GF-D8 (cell line): ENCODE measurements at regions not wholly inside any gene's neighbourhood (a gene's known extent, or its start where the extent isn't known, plus 50 kb on each side); places are given as distances from the start of the nearest gene placed in this dataset.

Experiments used
- DNase-seq: peaks from one replicate; lab custom pipeline; 2025; lab: John Stamatoyannopoulos, UW

DNA sequence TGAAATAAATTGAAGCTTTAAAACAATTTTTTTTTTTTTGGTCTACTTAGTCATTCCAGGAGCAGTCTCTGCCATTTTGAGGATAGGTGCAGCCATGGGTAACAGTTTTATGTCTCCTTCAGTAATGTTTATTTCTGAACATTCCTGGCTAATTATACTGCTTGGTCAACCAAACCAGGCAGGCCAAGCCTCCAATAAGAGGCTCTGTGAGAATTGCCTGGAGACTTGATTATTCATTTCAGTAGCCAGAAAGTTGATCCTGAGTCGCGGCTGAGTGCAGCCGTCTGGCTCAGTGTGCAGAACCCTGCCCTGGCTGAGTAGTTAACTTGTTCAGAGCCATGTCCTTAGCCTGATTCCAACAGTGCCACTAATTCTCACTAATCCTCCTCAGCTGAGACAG lies 364.0 kb upstream of the FAT3 start:
- DNase-seq = no peak

DNA sequence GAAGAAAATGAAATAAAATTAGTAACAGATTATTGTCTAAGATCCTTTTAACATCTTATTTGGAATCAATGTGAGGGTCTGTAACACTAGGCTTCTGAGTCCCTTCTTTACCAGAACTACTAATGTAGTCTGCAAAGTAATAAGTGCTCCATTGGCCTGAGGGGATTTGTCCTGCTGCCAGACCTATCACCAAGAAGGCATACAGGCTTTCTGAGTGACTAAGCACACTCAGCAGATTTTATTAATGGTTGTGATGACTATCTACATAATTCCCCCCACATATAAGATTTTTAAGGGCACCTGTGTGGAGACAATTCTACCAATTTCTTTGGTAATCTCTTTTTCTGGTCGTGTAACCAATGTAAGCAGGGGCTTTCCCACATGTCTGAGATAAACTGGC lies 365.0 kb upstream of the FAT3 start:
- no peak for DNase-seq

DNA sequence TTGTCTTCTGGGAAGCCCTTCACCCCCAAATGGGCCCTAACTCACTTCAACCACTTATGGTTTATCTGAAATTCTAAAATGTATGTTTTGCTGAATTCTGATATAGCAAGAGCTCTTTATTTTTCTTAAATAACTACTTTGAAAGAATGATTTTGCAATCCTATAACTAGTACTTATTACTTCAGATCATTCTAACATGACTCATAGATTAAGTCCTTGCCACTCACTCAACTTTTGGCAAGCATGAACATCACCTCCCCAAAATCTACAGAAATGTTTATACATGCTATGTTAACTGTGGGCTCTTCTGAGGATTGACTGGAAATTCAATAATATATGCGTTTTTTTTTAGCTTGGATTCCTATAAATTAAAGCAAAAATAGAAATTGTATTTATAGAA lies 367.4 kb upstream of the FAT3 start:
- DNase-seq = no peak

DNA sequence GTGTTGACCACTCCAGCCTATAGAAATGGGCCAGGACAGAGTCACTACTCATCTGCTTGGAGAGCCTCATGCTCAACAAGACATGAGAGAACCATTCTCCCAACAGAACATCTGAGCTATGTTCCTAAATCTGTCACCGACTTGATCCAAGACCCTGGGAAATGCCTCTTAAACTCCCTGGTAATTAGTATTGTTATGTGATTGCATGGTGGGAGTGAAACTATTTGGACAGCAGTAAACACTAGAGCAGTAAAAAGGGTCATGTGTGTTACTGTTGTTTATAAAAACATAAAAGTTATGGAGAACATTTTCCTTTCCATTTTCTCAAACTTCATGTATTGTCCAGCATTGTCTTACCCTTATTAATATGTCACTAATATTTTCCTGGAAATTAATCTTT lies 369.8 kb upstream of the FAT3 start:
- no peak for DNase-seq

DNA sequence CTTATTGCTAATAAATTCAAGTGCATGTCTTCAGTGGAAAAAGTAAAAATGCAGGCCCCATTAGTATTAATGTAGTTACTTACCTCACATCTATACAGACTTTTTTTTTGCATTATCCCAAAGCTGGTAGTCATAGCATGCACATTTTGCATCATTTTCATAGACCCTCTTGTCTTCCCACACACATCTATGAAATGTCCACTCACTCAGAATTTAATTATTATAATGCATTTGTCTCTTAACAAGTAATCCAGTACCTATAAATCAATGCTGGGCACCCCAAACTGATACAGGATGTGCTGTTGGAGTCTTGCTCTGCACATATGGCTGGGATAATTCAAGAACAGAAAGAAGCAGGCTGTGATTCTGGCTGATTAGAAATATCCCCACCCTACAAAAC lies 370.4 kb upstream of the FAT3 start:
- no peak for DNase-seq

DNA sequence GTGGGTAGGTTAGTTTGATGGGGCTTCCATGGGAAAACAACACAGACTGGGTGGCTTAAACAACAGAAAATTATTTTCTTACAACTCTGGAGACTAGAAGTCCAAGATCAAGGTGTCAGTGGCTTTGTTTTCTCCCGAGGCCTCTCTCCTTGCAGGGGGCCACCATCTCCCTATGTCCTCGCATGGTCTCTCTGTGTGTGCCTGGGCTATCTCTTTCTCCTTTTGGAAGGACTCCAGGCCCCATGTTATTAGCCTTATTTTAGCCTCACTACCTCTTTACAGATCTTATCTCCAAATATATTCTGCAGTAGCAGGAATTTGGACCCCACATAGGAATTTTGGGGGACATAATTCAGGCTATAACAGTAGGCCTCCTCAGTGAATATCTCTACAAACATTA lies 372.7 kb upstream of the FAT3 start:
- DNase-seq = no peak

DNA sequence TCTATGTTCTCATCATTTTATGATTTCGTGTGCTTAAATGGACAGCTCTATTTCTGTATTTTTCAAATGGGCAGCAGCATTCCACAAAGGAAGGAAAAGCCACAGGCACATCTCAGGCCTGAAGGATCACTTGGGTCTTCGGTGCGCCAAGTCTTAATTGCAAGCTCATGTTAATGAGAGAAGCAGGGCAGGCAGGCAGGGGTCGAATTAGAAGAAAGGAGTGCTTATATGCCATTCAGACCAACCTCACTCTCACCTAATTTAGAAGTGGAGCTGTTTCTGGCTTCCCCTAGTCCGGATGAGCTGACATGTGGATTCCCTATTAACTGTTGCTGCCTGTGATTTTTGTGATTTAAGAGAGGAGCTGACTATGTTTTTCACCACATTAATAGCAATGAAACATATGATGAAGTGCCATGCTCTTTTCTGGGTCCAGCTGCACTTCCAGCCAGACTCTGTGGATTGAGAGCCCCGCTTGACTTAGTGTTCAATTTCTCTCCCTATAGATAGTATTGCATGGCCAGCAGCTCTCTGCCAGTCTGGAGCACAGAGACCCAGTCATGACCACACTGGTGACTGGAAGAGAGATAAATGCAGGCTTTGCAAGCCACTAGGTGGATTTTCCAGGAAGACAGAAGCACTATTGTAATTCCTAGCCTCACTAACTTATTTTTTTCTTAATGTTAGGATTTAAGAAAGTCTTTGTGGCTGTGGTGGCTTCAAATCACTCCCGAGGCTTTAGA lies 373.9 kb upstream of the FAT3 start:
- DNase-seq = peak; percentile 2

DNA sequence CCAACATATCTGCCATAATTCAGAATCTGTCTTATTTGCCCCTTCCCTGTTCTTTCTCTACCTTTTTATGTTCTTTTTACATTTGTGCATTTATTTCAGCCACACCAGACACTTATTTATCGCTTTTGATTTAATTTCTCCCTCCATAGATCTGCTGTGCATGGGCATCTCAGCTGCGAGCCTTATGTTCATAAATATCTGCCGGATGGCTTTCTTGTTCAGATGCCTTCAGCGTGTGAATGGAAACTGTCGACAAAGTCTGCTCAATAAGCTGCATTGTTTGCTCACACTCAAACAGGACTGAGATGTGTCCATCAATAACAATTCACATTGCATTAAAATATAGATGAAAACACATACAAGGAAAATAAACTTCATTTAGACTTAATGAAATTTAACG lies 374.6 kb upstream of the FAT3 start:
- no peak for DNase-seq

DNA sequence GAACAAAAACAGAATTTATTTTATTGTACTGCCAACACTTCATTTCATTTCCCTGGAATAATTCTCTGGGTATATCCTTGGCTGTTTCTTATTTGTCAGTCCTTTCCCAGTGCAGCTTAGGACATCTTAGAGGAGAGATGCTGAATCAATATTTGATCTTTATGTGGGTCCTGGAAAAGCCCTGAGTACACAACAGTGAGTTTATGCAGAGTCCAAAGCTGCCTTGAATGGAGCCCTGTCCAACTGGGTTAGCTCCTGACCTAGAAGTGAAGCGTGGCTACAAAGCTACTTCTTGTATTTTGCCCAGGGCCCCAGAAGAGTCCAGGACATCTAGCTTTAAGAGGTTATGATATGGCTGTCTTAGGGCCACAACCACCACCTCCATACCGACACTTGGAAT lies 378.0 kb upstream of the FAT3 start:
- no peak for DNase-seq

DNA sequence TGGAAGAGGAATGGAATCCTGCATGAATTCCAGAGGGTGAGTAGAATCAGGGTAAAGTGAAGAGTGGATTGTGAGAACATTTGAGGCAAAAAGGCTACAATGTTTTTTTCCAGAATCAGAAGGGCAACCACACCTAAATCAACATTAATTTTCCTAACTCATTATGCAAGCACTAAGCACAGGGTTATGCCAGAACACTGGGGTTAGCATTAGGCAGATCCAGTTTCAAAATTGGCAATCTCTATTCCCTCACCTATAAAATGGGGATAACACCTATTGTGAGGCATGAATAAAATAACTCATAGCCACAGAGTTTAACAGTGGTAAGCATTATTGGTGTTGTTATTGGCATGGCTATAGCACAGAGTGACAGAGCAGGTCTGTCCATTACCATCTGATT lies 378.6 kb upstream of the FAT3 start:
- DNase-seq = no peak

DNA sequence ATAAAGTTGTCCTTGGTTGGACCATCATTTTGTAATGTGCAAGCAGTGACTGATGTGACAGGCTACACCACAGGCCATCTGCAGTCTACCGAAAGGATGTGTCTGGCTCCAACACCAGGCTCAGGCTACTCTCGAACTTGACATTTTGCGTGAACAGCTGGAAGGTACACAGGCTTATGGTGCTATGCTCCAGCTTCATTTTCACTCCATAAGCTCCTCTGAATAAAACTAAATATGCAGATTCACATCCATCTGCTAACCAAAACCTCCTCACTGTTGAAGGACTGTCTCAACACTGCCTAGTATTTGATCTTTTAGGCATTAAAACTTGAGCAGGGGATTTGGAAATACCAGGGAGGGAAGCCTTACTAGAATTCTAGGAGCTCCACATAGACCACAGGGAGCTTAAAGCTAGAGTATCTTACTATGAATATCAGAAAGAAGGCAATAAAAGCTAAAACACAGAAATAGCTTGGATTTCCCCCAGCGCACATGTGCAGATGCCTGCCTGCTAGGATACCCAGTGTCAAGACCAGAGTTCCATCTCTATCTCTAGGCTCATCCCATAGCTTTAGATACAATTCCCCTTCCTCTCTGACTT lies 383.9 kb upstream of the FAT3 start:
- no peak for DNase-seq

DNA sequence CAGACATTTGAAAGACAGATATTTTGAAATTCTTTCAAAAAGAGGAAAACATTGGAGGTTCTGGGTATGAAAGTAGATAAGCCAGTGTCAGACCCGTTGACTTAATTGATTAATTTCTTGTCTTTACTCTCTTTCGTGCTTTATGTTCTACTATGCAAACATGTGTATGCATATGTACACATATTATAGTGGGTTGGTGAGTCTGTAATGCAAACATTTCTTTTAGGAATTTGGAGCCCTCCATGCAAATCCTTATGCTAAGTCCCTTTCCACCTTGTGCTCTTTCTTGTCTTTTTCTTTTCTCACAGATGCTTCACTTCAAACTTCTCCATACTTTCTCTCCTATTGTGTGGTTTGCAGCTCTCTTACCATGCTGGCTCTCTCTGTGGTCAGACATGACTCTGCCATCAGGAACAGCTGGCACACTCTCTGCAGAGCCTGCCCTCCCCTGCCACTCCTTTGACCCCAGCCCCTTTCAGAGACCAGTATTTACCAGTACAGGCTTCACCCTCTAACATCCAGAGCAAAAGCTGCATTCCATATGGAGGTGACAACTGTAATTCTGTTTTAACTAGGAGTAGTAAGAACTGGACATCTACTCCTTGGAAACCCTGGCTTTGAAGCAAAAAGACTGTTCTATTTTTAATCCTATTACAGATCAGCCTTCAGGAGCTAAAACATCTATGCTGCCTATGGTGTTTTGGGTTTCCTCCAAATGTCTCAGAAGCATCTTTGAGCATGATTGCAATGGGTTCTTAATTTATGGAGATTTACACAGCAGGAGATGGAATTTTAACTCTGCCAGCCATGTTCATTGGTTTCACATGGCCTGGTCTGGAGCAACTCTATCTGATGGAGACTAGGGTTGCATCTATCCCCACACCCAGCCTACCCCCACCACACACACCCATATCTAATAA lies 386.9 kb upstream of the FAT3 start:
- no peak for DNase-seq

DNA sequence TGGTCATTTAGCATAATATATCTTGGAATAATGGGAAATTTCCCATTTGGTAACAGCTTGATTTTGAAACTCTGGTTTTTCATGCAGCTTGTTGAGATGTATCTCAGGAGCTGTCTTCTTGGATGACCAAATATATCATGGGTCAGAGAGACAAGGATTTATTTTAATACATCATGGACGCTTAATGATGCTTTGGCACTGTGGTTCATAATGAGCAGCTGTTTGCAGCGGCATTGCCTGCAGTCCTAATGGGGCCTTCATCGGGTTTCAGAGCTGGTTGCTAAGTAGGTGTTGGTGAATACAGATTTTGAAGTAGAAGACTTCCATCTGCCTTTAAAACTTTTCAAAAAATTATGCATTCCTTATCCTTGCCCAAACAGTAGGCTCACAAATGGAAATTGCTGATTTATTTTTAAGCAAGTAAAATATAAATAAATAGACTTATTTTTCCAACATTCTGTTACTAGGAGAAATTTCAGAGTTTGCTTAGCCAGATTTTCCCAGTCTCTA lies 389.5 kb upstream of the FAT3 start:
- no peak for DNase-seq

DNA sequence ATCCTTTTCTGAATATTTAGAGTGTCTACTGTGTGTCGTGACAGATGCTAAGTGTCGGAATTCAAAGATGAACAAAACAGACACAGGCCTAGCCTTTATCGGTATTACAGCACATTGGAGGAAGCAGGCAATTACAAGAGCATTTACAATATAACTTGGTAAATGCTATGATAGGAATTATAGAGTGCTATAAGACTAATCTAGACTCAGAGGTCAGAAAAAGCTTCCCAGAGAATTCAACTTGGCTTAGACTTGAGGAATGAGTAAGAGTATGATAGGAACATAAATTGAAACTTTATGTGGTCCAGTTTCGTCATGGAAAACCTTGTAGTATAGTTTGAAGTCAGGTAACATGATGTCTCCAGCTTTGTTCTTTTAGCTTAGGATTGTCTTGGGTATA lies 395.7 kb upstream of the FAT3 start:
- no peak for DNase-seq

DNA sequence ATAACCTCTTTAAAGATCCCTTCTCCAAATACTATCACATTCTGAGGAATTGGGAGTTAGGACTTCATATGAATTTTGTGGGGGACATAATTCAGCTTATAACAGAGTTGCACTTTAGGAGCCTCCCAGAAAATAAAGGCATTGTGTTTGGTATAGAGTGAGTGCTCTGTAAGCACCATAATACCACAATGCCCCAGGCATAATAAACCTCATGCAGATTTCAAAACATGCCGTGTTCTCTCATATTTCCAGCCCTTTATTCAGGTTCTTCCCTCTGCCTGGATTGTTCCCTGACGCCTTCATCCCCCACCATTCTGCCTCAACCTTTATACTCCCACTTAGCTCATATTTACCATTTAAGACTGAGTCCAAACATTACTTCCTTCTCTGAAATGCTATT lies 398.8 kb upstream of the FAT3 start:
- DNase-seq = no peak

DNA sequence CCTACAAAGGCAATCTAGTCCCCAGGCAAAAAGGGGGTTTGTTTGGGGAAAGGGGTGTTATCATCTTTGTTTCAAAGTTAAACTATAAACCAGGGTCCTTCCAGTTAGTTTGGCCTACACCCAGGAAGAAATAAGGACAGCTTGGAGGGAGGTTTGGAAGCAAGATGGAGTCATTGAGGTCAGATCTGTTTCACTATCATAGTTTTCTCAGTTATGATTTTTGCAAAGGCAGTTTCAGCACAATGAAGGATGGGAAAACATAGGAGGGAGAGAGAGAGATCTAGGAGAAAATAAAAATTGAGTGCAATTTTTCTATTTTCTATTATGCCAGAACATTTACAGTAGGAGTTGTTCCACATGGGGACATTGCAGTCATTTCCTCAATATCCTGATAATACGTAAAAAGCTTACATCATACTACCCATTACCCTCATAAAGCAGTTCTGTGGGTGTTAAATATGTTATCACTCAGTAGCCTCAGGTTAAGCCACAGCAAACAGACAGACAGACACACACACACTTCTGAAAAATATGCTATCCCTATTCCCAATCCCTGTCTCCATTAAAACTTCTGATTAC lies 401.3 kb upstream of the FAT3 start:
- DNase-seq = no peak

DNA sequence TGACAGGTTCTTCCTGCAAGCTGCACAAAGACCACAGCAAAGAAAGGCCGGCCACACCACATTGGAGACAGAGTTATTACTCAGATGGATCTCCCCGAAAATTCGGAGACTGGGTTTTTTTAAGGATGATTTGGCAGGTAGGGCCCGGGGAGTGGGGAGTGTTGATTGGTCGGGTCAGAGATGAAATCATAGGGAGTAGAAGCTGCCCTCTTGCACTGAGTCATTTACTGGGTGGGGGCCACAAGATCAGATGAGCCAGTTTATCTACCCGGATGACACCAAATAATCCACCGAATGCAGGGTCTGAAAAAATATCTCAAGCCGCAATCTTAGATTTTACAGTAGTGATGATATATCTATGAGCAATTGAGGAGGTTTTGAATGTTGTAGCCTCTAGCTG lies 401.8 kb upstream of the FAT3 start:
- DNase-seq = no peak

DNA sequence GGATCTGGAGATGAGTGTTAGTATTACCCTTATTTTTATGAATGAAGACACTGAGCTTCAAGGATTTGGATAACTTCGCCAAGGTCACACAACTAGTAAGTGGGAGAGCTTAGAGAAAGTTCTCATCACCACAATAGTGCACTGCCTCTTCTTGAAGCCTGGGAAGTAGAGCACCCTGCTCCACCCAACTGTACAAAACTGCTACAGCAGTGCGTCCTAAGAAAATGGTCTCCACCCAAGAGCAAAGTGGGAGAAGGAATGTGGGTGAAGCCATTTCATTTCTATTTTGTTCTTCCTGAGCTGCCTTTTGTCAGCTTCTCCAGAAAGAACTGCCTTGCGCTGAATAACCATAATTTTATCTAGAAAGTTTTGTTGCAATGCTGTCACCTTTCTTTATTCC lies 403.9 kb upstream of the FAT3 start:
- no peak for DNase-seq

DNA sequence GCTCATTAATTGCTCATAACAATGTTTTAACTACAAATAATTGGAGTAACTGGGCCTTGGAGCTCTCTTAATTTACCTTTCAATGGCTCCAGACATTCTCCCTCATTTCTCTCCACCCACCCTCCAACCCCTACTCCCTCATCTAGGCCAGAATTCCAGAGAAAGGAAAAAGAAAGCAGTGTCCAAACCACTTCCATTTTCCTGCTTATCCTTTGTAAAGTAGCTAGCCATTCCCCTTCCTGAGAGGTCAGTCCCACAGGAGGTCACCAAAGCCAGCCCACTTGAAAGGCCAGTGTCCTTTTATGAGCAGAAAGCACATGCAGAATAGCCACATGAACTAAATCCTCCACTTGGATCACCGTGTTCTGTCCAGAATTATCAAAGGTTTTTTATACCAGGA lies 404.8 kb upstream of the FAT3 start:
- DNase-seq = no peak

DNA sequence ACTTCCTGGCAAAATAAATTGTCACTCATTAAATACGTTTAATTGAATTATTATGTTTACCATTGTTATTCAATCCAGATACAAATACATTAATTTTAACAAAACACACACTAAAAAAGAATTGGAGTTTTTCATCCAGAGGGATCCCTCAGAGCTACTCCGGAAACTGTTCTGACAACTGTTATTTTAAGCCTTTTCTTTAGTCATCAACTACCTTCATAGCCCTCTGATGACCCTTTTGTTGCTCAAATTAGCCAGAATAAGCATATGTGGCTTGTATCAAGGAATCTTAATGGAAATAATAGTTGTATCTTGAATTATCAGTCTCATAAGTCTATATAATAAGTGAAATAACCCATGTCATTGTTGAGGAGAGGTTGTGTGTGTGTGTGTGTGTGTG lies 405.4 kb upstream of the FAT3 start:
- DNase-seq = no peak

DNA sequence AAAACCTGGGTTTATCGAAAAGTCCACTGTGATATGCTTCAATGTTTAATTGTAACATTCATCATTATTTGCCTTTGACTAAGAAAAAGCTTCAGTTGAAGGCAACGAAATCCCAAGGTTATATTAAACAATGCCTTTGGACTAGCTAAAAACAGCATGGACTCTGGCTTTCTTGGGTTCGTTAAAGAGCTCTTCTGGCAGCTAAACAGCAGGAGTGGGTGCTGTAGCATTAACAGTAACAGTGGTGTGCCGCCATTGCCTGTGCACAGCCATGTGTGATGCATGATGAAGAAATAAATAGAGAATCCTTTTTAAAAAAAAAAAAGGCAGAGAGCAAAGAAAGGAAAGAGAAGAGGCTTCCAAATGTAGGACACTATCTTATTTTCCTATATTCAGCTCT lies 406.6 kb upstream of the FAT3 start:
- no peak for DNase-seq

DNA sequence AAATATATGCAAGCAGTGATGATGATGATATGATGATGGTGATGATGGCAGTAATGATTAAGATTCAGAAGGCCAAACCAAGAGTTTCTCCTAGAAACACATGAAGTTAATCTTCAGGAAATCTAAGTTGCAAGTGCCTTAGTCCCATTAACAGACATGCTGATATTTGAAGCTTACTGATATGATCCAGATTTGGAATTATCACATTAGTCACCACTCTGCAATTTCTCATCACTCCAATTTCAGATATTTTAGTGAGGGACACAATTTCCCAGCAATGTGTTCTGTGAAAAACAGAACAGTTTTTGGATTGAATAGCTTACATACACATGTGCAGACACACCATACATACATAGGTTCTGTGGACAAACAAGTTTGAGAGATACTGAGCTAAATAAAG lies 411.4 kb upstream of the FAT3 start:
- DNase-seq = no peak

DNA sequence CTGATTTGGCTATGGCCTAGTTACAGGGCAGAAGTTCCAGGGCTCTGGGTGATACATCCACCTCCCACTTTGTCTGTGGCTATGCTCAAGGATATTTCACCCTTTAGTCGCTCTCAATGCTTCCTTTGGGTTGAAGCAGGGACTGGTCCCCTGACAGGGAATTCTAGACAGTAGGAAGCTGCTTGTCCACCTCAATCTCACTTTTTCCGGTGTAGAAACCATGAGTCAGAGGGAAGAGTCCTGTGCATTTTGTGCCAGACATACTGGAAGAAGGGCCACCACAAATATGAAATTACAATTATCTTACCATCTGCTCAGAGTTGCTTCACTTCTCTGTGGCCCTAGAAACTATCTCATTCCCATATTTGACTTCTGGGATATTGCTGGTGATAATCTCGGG lies 413.7 kb upstream of the FAT3 start:
- no peak for DNase-seq
